Spleen (tissue), 11 donors: ENCODE measurements at regions not wholly inside any gene's neighbourhood (a gene's known extent, or its start where the extent isn't known, plus 50 kb on each side); places are given as distances from the start of the nearest gene placed in this dataset.

Experiments
- DNase-seq: peaks from one replicate; pipeline ENCODE4 v3.0.0-alpha.2; 2020
- H3K27ac ChIP-seq, 8 donors: fragments of 200-600 bp; sonication (generic) in 7 of 8; 1 replicate in 4 of 8; 2 replicates in 4 of 8; pipeline versions ENCODE4 v1.5.0 to v1.8.0; 2016 to 2021; ENCODE audit warnings: inconsistent platforms in 4 of 8, mild to moderate bottlenecking in 4 of 8, moderate library complexity in 1 of 8
- H3K27me3 ChIP-seq, 7 donors: fragments of 200-600 bp; sonication (generic) in 6 of 7; replicated peaks in 1 of 7; 1 replicate in 4 of 7; 2 replicates in 3 of 7; pipeline versions ENCODE4 v1.5.0 to v1.8.0; 2016 to 2021; ENCODE audit warnings: inconsistent platforms in 3 of 7, mild to moderate bottlenecking in 1 of 7
- H3K36me3 ChIP-seq, 6 donors: fragments of 200-600 bp; sonication (generic) in 5 of 6; 1 replicate in 4 of 6; 2 replicates in 2 of 6; pipeline versions ENCODE4 v1.5.0 to v1.8.0; 2016 to 2021; ENCODE audit warnings: inconsistent platforms in 2 of 6
- H3K4me1 ChIP-seq, 6 donors: fragments of 200-600 bp; sonication (generic) in 5 of 6; 1 replicate in 3 of 6; 2 replicates in 3 of 6; pipeline versions ENCODE4 v1.5.0 to v1.8.0; 2016 to 2021; ENCODE audit warnings: inconsistent platforms in 3 of 6
- H3K4me3 ChIP-seq, 8 donors: fragments of 200-600 bp; sonication (generic) in 7 of 8; 1 replicate in 4 of 8; 2 replicates in 4 of 8; pipeline versions ENCODE4 v1.5.0 to v1.8.0; 2016 to 2021; ENCODE audit warnings: inconsistent platforms in 4 of 8, mild to moderate bottlenecking in 4 of 8, moderate library complexity in 2 of 8
- H3K9me3 ChIP-seq, 8 donors: fragments of 200-600 bp; sonication (generic) in 7 of 8; 1 replicate in 4 of 8; 2 replicates in 4 of 8; pipeline versions ENCODE4 v1.5.0 to v1.8.0; 2016 to 2021; ENCODE audit warnings: inconsistent platforms in 4 of 8
- POLR2A ChIP-seq, 3 donors: fragments of 450-650 bp; IDR thresholded peaks; one replicate each; pipeline ENCODE4 v1.5.1; 2017; ENCODE audit warnings: antibody characterized with exemption in 3 of 3, mild to moderate bottlenecking in 1 of 3
- POLR2AphosphoS5 ChIP-seq, 3 donors: sonication (generic); formaldehyde crosslinking; IDR thresholded peaks; one replicate each; pipeline ENCODE4 v1.5.1; 2017; ENCODE audit warnings: antibody characterized with exemption in 3 of 3
- WGBS, 5 donors: extraction: QIAGEN DNeasy Blood & Tissue Kit in 3 of 5; methylation state at CpG; one replicate each; pipeline versions ENCODE4 v1.1.5 to v1.1.7; 2013 to 2018; 5-methylcytosine and 5-hydroxymethylcytosine counted together
- intact Hi-C: fragments of 100-400 bp; cut with DNase I; formaldehyde crosslinking; loops from one replicate; pipeline ENCODE4 v1.15.0; 2023; ENCODE audit warnings: low total_unique reads
- TF ChIP-seq, protein P1 (sequence below), 11 experiments: fragments of 200-600 bp in 7 of 11; fragments of 450-650 bp in 4 of 11; sonication (generic) in 4 of 11; IDR thresholded peaks in 8 of 11; conservative IDR thresholded peaks in 3 of 11; 1 replicate in 7 of 11; 2 replicates in 4 of 11; pipeline versions ENCODE4 v1.4.0 to v1.8.0; 2016 to 2021; ENCODE audit warnings: antibody characterized with exemption in 11 of 11, inconsistent platforms in 4 of 11, mild to moderate bottlenecking in 1 of 11
- donor health status: healthy with polysubstance abuse.
- donor health status: DM: no; HTN: no; CAD: no; lungs with moderate emphysema.
- donor health status: DM: no; HTN: no; CAD: no.
- donor health status: Bipolar disorder and iron deficiency.
- donor health status: healthy.
- donor health status: DM: no; HTN: no; CAD: no.
- donor health status: DM: yes; HTN: yes; CAD: no.

DNA sequence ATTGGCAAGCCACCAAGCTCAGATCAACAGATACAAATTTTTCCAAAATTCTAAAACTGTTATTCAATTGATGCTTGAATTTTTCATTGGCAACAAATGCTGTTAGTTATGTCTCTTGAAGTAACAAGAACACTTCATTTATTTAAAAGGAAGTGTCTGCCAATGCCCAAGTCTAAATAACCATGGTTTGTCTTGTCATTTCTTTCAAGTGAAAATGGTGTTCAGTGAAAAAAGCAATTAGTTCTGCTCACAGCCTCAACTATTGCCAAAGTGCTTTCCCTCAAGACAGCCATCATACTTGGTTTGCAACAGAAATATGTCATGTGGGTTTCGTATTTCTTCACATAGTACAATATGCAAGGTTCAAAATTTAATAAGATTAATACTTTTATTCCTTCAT lies 312.6 kb upstream of the LMCD1 start:
- no peak for DNase-seq
- no peaks in the 10 kb centered on the region for H3K36me3 ChIP-seq
- TF ChIP-seq POLR2A (IDR thresholded peaks at IDR 0.05) (no peak), POLR2AphosphoS5 (IDR thresholded peaks at IDR 0.05) (no peak)
- TF ChIP-seq, protein P1, sequence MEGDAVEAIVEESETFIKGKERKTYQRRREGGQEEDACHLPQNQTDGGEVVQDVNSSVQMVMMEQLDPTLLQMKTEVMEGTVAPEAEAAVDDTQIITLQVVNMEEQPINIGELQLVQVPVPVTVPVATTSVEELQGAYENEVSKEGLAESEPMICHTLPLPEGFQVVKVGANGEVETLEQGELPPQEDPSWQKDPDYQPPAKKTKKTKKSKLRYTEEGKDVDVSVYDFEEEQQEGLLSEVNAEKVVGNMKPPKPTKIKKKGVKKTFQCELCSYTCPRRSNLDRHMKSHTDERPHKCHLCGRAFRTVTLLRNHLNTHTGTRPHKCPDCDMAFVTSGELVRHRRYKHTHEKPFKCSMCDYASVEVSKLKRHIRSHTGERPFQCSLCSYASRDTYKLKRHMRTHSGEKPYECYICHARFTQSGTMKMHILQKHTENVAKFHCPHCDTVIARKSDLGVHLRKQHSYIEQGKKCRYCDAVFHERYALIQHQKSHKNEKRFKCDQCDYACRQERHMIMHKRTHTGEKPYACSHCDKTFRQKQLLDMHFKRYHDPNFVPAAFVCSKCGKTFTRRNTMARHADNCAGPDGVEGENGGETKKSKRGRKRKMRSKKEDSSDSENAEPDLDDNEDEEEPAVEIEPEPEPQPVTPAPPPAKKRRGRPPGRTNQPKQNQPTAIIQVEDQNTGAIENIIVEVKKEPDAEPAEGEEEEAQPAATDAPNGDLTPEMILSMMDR (IDR thresholded peaks at IDR 0.05 in 8 of 11, conservative IDR thresholded peaks at IDR 0.05 in 3 of 11), result no peak
- peaks cover 0 to 17% (median 8%) of the 10 kb centered on the region in 8 donors for H3K9me3 ChIP-seq
- H3K4me1 ChIP-seq, result no peaks in the 10 kb centered on the region
- no peak overlapping the region for H3K27ac ChIP-seq
- H3K4me3 ChIP-seq, result no peak overlapping the region
- intact Hi-C loops, result no loop called here
- WGBS, 5 donors, result 65 to 90% (median 78%) methylated on average over 1 of the region's 1 CpG
- H3K27me3 ChIP-seq, result no peaks in the 10 kb centered on the region

DNA sequence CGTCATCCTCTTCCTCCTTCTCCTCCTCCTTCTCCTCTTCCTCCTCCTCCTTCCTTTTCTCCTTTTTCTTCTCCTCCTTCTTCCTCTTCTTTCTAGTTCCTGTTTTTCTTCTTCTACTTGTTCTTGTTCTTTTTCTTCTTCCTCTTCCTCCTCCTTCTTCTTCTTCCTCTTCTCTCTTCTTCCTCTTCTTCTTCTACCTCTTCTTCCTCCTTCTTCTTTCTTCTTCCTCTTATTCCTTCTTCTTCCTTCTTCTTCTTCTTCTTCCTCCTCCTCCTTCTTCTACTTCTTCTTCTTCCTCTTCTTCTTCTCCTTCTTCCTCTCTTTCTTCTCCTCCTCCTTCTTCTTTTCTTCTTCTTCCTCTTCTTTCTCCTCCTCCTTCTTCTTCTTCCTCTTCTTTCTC lies 310.2 kb upstream of the LMCD1 start:
- TF ChIP-seq, protein P1 (IDR thresholded peaks at IDR 0.05 in 8 of 11, conservative IDR thresholded peaks at IDR 0.05 in 3 of 11), result no peak
- TF ChIP-seq POLR2AphosphoS5 (IDR thresholded peaks at IDR 0.05) (no peak), POLR2A (IDR thresholded peaks at IDR 0.05) (no peak)

DNA sequence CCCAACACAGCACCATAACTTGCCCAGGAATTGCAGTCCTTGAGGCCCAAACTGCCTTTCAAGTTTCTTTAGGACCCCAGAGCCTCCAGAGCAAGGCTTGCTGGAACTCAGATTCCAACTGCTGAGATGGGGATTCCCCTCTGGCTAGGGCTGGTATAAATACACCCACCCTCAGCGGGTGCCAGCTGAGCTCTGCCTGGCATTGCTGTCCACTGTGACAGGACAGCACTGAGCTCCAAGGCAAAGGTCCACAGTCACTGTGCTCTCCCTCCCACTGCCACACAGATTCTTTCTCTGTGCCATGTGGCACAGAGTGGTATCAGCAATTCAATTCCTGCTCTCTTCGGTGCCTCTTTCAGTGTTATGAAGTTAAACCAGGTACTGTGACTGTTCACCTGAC lies 304.2 kb upstream of the LMCD1 start:
- Histone ChIP-seq H3K4me1 (no peaks in the 10 kb centered on the region), H3K36me3 (no peaks in the 10 kb centered on the region), H3K4me3 (no peak overlapping the region), H3K27ac (no peak overlapping the region), H3K9me3 (no peaks in the 10 kb centered on the region), H3K27me3 (no peaks in the 10 kb centered on the region)
- intact Hi-C loops, result no loop called here
- no peak for DNase-seq
- WGBS, 5 donors, result 73 to 93% (median 87%) methylated on average over 2 of the region's 2 CpGs
- TF ChIP-seq POLR2AphosphoS5 (IDR thresholded peaks at IDR 0.05) (no peak), POLR2A (IDR thresholded peaks at IDR 0.05) (no peak)
- TF ChIP-seq, protein P1 (IDR thresholded peaks at IDR 0.05 in 8 of 11, conservative IDR thresholded peaks at IDR 0.05 in 3 of 11), result no peak

More for the DNA sequence above, 310.2 kb upstream of the LMCD1 start:
- Histone ChIP-seq H3K36me3 (no peaks in the 10 kb centered on the region), H3K9me3 (peaks cover 0 to 17% (median 8%) of the 10 kb centered on the region in 8 donors), H3K27ac (no peak overlapping the region), H3K4me3 (no peak overlapping the region), H3K27me3 (no peaks in the 10 kb centered on the region), H3K4me1 (no peaks in the 10 kb centered on the region)
- intact Hi-C loops, result no loop called here
- DNase-seq, result no peak
- 71 to 91% (median 75%) methylated on average over 1 of the region's 1 CpG for WGBS, 5 donors

DNA sequence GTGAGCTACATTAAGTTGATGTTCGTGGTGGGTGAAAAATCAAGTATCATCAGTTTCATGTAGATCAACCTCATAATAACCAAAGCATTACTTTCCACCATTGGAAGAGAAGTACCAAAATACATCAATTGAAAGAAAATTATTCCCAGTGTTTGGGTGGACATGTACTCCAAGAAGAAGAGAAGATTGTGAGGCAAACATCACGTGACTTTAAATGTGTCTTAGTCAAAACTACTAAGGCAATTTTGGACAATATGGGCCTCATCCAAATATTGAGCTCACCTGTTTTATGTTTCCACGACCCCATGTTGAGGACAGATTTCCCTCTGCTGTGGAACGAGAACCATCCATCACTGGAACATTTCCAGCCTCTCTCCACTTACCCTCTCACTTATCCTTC lies 303.0 kb upstream of the LMCD1 start:
- WGBS, 5 donors, result 65 to 84% (median 80%) methylated on average over 4 of the region's 4 CpGs
- intact Hi-C loops, result no loop called here
- Histone ChIP-seq H3K27me3 (no peaks in the 10 kb centered on the region), H3K4me3 (no peak overlapping the region), H3K27ac (no peak overlapping the region), H3K9me3 (no peaks in the 10 kb centered on the region), H3K36me3 (no peaks in the 10 kb centered on the region), H3K4me1 (no peaks in the 10 kb centered on the region)
- TF ChIP-seq POLR2A (IDR thresholded peaks at IDR 0.05) (no peak), POLR2AphosphoS5 (IDR thresholded peaks at IDR 0.05) (no peak)
- TF ChIP-seq, protein P1 (IDR thresholded peaks at IDR 0.05 in 8 of 11, conservative IDR thresholded peaks at IDR 0.05 in 3 of 11), result no peak
- DNase-seq, result no peak
